ENCODE measurements at regions not wholly inside any gene's neighbourhood (a gene's known extent, or its start where the extent isn't known, plus 50 kb on each side); places are given as distances from the start of the nearest gene placed in this dataset.

DNA sequence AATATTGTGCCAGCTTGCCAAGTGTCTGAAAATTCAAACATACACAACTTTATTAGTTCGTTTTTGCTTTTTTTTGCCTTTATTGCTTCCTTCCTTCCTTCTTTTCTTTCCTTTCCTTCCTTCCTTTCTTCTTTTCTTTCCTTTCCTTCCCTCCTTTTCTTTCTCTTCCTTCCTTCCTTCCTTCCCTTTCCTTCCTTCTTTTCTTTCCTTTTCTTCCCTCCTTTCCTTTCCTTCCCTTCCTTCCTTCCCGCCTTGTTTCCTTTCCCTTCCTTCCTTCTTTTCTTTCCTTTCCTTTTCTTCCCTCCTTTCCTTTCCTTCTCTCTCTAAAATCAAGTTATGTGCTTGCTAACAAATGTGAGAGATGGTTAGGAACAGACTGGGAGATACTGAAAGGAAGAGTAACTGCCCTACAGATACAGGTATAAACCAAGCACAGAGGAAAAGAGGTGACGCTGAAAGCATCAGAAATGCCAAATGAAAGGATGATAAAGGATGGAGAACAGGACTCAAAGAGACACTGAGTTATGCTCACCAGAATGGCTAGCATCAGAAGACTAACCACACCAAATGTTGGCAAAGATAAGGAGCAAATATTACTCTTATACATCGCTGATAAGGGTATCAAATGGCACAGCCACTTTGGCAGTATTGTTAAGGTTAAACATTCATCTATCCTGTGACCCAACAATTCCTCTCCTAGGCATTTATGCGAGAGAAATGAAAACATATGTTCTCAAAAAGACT lies 151.6 kb downstream of the MREG start:
- TF ChIP-seq, protein P1, sequence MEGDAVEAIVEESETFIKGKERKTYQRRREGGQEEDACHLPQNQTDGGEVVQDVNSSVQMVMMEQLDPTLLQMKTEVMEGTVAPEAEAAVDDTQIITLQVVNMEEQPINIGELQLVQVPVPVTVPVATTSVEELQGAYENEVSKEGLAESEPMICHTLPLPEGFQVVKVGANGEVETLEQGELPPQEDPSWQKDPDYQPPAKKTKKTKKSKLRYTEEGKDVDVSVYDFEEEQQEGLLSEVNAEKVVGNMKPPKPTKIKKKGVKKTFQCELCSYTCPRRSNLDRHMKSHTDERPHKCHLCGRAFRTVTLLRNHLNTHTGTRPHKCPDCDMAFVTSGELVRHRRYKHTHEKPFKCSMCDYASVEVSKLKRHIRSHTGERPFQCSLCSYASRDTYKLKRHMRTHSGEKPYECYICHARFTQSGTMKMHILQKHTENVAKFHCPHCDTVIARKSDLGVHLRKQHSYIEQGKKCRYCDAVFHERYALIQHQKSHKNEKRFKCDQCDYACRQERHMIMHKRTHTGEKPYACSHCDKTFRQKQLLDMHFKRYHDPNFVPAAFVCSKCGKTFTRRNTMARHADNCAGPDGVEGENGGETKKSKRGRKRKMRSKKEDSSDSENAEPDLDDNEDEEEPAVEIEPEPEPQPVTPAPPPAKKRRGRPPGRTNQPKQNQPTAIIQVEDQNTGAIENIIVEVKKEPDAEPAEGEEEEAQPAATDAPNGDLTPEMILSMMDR (IDR thresholded peaks at IDR 0.05), result no peak
- no peak for TF ChIP-seq EZH2 (IDR thresholded peaks at IDR 0.05; ENCODE audit: borderline replicate concordance, insufficient read depth, low read depth, low read length, poor library complexity, severe bottlenecking)
